ENCODE measurements at regions not wholly inside any gene's neighbourhood (a gene's known extent, or its start where the extent isn't known, plus 50 kb on each side); places are given as distances from the start of the nearest gene placed in this dataset.

DNA sequence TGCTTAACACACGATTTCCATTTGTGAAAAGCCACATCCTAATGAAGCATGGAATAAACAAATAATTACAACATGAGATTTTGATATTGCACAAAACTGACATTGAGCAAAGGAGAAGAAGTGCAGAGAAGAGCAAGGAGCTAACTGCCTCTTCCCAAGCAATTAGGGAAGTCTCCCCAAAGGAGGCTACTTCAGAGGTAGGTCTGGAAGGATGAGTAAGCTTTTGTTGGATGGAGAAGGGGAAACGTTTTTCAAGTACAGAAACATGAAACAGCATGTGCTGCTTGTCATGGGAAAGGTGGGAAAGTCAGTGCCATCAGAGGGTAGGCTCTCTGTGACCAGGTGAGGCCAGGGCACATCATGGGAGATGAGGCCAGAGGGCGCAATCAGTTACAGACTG is 132.2 kb upstream of the SESN3 start:
- TF ChIP-seq, protein P1, sequence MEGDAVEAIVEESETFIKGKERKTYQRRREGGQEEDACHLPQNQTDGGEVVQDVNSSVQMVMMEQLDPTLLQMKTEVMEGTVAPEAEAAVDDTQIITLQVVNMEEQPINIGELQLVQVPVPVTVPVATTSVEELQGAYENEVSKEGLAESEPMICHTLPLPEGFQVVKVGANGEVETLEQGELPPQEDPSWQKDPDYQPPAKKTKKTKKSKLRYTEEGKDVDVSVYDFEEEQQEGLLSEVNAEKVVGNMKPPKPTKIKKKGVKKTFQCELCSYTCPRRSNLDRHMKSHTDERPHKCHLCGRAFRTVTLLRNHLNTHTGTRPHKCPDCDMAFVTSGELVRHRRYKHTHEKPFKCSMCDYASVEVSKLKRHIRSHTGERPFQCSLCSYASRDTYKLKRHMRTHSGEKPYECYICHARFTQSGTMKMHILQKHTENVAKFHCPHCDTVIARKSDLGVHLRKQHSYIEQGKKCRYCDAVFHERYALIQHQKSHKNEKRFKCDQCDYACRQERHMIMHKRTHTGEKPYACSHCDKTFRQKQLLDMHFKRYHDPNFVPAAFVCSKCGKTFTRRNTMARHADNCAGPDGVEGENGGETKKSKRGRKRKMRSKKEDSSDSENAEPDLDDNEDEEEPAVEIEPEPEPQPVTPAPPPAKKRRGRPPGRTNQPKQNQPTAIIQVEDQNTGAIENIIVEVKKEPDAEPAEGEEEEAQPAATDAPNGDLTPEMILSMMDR (IDR thresholded peaks at IDR 0.05; ENCODE audit: borderline replicate concordance, extremely low read depth, low read length, poor library complexity, severe bottlenecking), result no peak
- TF ChIP-seq EZH2 (IDR thresholded peaks at IDR 0.05; ENCODE audit: borderline replicate concordance, low read depth, low read length, severe bottlenecking), result no peak

Measured in DND-41 (cell line).